ENCODE measurements at regions not wholly inside any gene's neighbourhood (a gene's known extent, or its start where the extent isn't known, plus 50 kb on each side); places are given as distances from the start of the nearest gene placed in this dataset.

GRCh38 chr5:172570594-172571334 lies 70.3 kb upstream of the NEURL1B start:
- no peak overlapping the region for H3K4me3 ChIP-seq (ENCODE audit: low read depth, low read length)
- peaks cover 7% of the 10 kb centered on the region for H3K4me1 ChIP-seq
- no TSS peak for BruUV-seq (replicated peaks)
- no peak for TF ChIP-seq CTCF (IDR thresholded peaks at IDR 0.05; ENCODE audit: insufficient read depth in 1 of 2, low read depth in 1 of 2, low read length in 1 of 2, severe bottlenecking in 1 of 2, unreplicated experiment in 1 of 2)
- Mint-ChIP-seq H3K4me3 (ENCODE audit: unreplicated experiment) (no peak overlapping the region), H3K9me3 (ENCODE audit: unreplicated experiment) (no peaks in the 10 kb centered on the region), H3K4me1 (ENCODE audit: low read depth, unreplicated experiment) (peaks cover 15% of the 10 kb centered on the region), H3K36me3 (ENCODE audit: insufficient read depth, unreplicated experiment) (no peaks in the 10 kb centered on the region), H3K27me3 (ENCODE audit: insufficient read depth, unreplicated experiment) (no peaks in the 10 kb centered on the region), H3K27ac (ENCODE audit: unreplicated experiment) (no peak overlapping the region)
- no peaks in the 10 kb centered on the region for H3K27me3 ChIP-seq (replicated peaks; ENCODE audit: control insufficient read depth, insufficient read depth, low read length)
- intact Hi-C loops (cut with micrococcal nuclease; ENCODE audit: unreplicated experiment): loop anchor here (5.0 to 10.0 kb wide), 2 partner anchors 96 to 127 kb away; no protein-coding TSS in a partner anchor
- POLR2A ChIA-PET: interaction anchor here (0.7 kb wide), 1 partner anchor 201 kb away, joined by 3 read pairs; no protein-coding TSS in a partner anchor
- DNase-seq: no peak
- no peaks in the 10 kb centered on the region for H3K36me3 ChIP-seq (ENCODE audit: control insufficient read depth, insufficient read depth, low read length)
- CTCF ChIA-PET: no interaction called here
- H3K9me3 ChIP-seq: no peaks in the 10 kb centered on the region

- ChIA-PET CTCF (no interaction called here), POLR2A (no interaction called here)
- no peak for TF ChIP-seq CTCF (IDR thresholded peaks at IDR 0.05; ENCODE audit: insufficient read depth in 1 of 2, low read depth in 1 of 2, low read length in 1 of 2, severe bottlenecking in 1 of 2, unreplicated experiment in 1 of 2)
Observed at GRCh38 chr5:172569861-172570558, 71.1 kb upstream of the NEURL1B start.

GRCh38 chr5:172568308-172568910 lies 72.7 kb upstream of the NEURL1B start:
- Mint-ChIP-seq H3K27me3 (ENCODE audit: insufficient read depth, unreplicated experiment) (no peaks in the 10 kb centered on the region), H3K4me3 (ENCODE audit: unreplicated experiment) (no peak overlapping the region), H3K9me3 (ENCODE audit: unreplicated experiment) (no peaks in the 10 kb centered on the region), H3K36me3 (ENCODE audit: insufficient read depth, unreplicated experiment) (no peaks in the 10 kb centered on the region), H3K4me1 (ENCODE audit: low read depth, unreplicated experiment) (peaks cover 24% of the 10 kb centered on the region), H3K27ac (ENCODE audit: unreplicated experiment) (no peak overlapping the region)
- DNase-seq: no peak
- Histone ChIP-seq H3K36me3 (ENCODE audit: control insufficient read depth, insufficient read depth, low read length) (no peaks in the 10 kb centered on the region), H3K27me3 (replicated peaks; ENCODE audit: control insufficient read depth, insufficient read depth, low read length) (no peaks in the 10 kb centered on the region), H3K4me3 (ENCODE audit: low read depth, low read length) (no peak overlapping the region), H3K9me3 (no peaks in the 10 kb centered on the region), H3K4me1 (peaks cover 20% of the 10 kb centered on the region)
- no TSS peak for BruUV-seq (replicated peaks)
- ChIA-PET POLR2A (no interaction called here), CTCF (no interaction called here)
- intact Hi-C loops (cut with micrococcal nuclease; ENCODE audit: unreplicated experiment): no loop called here
- no peak for TF ChIP-seq CTCF (IDR thresholded peaks at IDR 0.05; ENCODE audit: insufficient read depth in 1 of 2, low read depth in 1 of 2, low read length in 1 of 2, severe bottlenecking in 1 of 2, unreplicated experiment in 1 of 2)

More at GRCh38 chr5:172569861-172570558, 71.1 kb upstream of the NEURL1B start:
- H3K36me3 ChIP-seq (ENCODE audit: control insufficient read depth, insufficient read depth, low read length): no peaks in the 10 kb centered on the region
- no TSS peak for BruUV-seq (replicated peaks)
- no peaks in the 10 kb centered on the region for H3K9me3 Mint-ChIP-seq (ENCODE audit: unreplicated experiment)
- H3K36me3 Mint-ChIP-seq (ENCODE audit: insufficient read depth, unreplicated experiment): no peaks in the 10 kb centered on the region
- no peaks in the 10 kb centered on the region for H3K9me3 ChIP-seq
- intact Hi-C loops (cut with micrococcal nuclease; ENCODE audit: unreplicated experiment): loop anchor here (5.0 to 10.0 kb wide), 2 partner anchors 95 to 127 kb away; no protein-coding TSS in a partner anchor
- H3K4me3 Mint-ChIP-seq (ENCODE audit: unreplicated experiment): peak overlapping the region; percentile 21
- H3K27ac Mint-ChIP-seq (ENCODE audit: unreplicated experiment): no peak overlapping the region
- no peaks in the 10 kb centered on the region for H3K27me3 ChIP-seq (replicated peaks; ENCODE audit: control insufficient read depth, insufficient read depth, low read length)
- no peaks in the 10 kb centered on the region for H3K27me3 Mint-ChIP-seq (ENCODE audit: insufficient read depth, unreplicated experiment)
- peaks cover 7% of the 10 kb centered on the region for H3K4me1 ChIP-seq
- peaks cover 15% of the 10 kb centered on the region for H3K4me1 Mint-ChIP-seq (ENCODE audit: low read depth, unreplicated experiment)
- no peak overlapping the region for H3K4me3 ChIP-seq (ENCODE audit: low read depth, low read length)
- DNase-seq: peak; percentile 52 to 60

All from Caco-2 (cell line).